Stimulated activated CD8-positive, alpha-beta memory T cell treated with anti-CD3 and anti-CD28 coated beads, Interleukin-7, amount 100 ng/mL, for 4 hours (primary cell): ENCODE measurements at regions not wholly inside any gene's neighbourhood (a gene's known extent, or its start where the extent isn't known, plus 50 kb on each side); places are given as distances from the start of the nearest gene placed in this dataset.
"Not testable (repeated sequence)": the region's sequence is repeated elsewhere in the genome, so short reads cannot be mapped to it uniquely, and the experiment has no call there.

Experiments
- DNase-seq, 2 donors: peaks; one replicate each; pipeline ENCODE4 v3.0.0-alpha.2; 2020; ENCODE audit warnings: low read depth in 2 of 2

GRCh38 chr4:138622362-138622761, 380.2 kb upstream of the SLC7A11 start:
- DNase-seq = not testable (repeated sequence)

- DNase-seq = no peak
Observed at GRCh38 chr4:138616775-138617174, 374.6 kb upstream of the SLC7A11 start.

GRCh38 chr4:138614398-138615142, 372.4 kb upstream of the SLC7A11 start:
- DNase-seq = no peak

GRCh38 chr4:138612428-138612827, 370.3 kb upstream of the SLC7A11 start:
- no peak for DNase-seq

- no peak for DNase-seq
Observed at GRCh38 chr4:138611721-138612120, 369.6 kb upstream of the SLC7A11 start.

GRCh38 chr4:138611017-138611416, 368.9 kb upstream of the SLC7A11 start:
- DNase-seq = no peak

GRCh38 chr4:138609943-138610350, 367.8 kb upstream of the SLC7A11 start:
- no peak for DNase-seq

GRCh38 chr4:138604556-138604955, 362.4 kb upstream of the SLC7A11 start:
- DNase-seq = no peak

GRCh38 chr4:138602664-138603063, 360.5 kb upstream of the SLC7A11 start:
- DNase-seq = no peak

GRCh38 chr4:138599965-138600364, 357.8 kb upstream of the SLC7A11 start:
- DNase-seq = no peak

GRCh38 chr4:138598226-138598625, 356.1 kb upstream of the SLC7A11 start:
- DNase-seq = no peak

GRCh38 chr4:138596896-138597295, 354.7 kb upstream of the SLC7A11 start:
- no peak for DNase-seq

GRCh38 chr4:138595731-138596460, 353.7 kb upstream of the SLC7A11 start:
- no peak for DNase-seq

- DNase-seq = no peak
Observed at GRCh38 chr4:138595171-138595570, 353.0 kb upstream of the SLC7A11 start.

- no peak for DNase-seq
Observed at GRCh38 chr4:138592796-138593195, 350.6 kb upstream of the SLC7A11 start.

GRCh38 chr4:138591808-138592207, 349.7 kb upstream of the SLC7A11 start:
- DNase-seq = no peak

GRCh38 chr4:138588501-138588900, 346.4 kb upstream of the SLC7A11 start:
- no peak for DNase-seq

GRCh38 chr4:138579146-138579545, 337.0 kb upstream of the SLC7A11 start:
- no peak for DNase-seq

- DNase-seq = not testable (repeated sequence)
Observed at GRCh38 chr4:138577826-138578225, 335.7 kb upstream of the SLC7A11 start.

GRCh38 chr4:138577145-138577544, 335.0 kb upstream of the SLC7A11 start:
- no peak for DNase-seq

GRCh38 chr4:138576684-138577083, 334.5 kb upstream of the SLC7A11 start:
- no peak for DNase-seq

GRCh38 chr4:138573246-138573645, 331.1 kb upstream of the SLC7A11 start:
- no peak for DNase-seq

GRCh38 chr4:138572007-138572406, 329.9 kb upstream of the SLC7A11 start:
- DNase-seq = no peak
